HFFc6 (cell line): ENCODE measurements at regions not wholly inside any gene's neighbourhood (a gene's known extent, or its start where the extent isn't known, plus 50 kb on each side); places are given as distances from the start of the nearest gene placed in this dataset.

Source experiments
- DNase-seq: peaks from one replicate; pipeline ENCODE4 v3.0.0-alpha.2; 2018
- H3K27ac Mint-ChIP-seq: 2 replicates; pipeline ENCODE4 v1.8.0; 2020; ENCODE audit warnings: mild to moderate bottlenecking, mixed read lengths
- H3K27me3 Mint-ChIP-seq: 2 replicates; pipeline ENCODE4 v1.8.0; 2021; ENCODE audit warnings: mild to moderate bottlenecking, moderate library complexity, mixed read lengths; ENCODE audit not compliant: insufficient read depth
- H3K36me3 Mint-ChIP-seq: 2 replicates; pipeline ENCODE4 v1.8.0; 2021; ENCODE audit warnings: low read depth, mixed read lengths
- H3K4me1 Mint-ChIP-seq: 2 replicates; pipeline ENCODE4 v1.8.0; 2020; ENCODE audit warnings: low read depth, mixed read lengths
- H3K4me3 Mint-ChIP-seq: 2 replicates; pipeline ENCODE4 v1.8.0; 2020; ENCODE audit warnings: mild to moderate bottlenecking, moderate library complexity, mixed read lengths
- H3K9me3 Mint-ChIP-seq: 2 replicates; pipeline ENCODE4 v1.8.0; 2020; ENCODE audit warnings: mild to moderate bottlenecking, mixed read lengths
- TF ChIP-seq, protein P1 (sequence below): fragments of 200-600 bp; sonication (generic); IDR thresholded peaks from 2 replicates; pipeline ENCODE4 v1.5.0; 2021; ENCODE audit warnings: antibody characterized with exemption, mild to moderate bottlenecking

DNA sequence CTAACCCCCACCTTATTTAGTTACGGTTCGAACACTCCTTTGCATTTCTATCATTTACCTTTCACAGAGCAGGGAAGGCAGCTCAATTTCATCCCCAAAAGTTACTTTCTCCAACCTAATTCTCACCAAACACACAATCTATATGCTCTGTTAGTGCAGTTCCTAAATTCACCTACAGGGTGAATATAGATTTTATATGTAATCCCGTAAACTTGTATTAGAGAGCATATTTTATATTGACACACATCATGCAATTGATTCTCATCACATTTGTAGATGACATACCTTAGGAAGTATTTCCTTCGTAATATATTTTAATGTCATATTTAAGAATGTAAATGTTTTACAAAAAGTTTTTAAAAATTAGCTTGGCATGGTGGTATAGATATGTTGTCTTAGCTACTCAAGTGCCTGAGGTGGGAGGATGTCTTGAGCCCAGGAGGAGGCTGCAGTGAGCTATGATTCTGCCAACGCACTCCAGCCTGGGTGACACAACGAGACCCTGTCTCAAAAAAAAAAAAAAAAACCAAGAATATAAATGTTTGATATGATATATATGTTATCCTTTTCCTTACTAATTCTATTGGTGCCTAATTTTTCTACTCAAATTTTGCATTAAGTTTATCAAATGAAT is 57.3 kb upstream of the TNFRSF19 start:
- Mint-ChIP-seq H3K4me3 (no peak overlapping the region), H3K36me3 (no peaks in the 10 kb centered on the region), H3K9me3 (no peaks in the 10 kb centered on the region), H3K27me3 (no peaks in the 10 kb centered on the region; the same call in none of the 2 replicates), H3K4me1 (peaks cover 34% of the 10 kb centered on the region), H3K27ac (peak overlapping the region; percentile 22; the same call in 1 of the 2 replicates)
- DNase-seq: no peak
- TF ChIP-seq, protein P1, sequence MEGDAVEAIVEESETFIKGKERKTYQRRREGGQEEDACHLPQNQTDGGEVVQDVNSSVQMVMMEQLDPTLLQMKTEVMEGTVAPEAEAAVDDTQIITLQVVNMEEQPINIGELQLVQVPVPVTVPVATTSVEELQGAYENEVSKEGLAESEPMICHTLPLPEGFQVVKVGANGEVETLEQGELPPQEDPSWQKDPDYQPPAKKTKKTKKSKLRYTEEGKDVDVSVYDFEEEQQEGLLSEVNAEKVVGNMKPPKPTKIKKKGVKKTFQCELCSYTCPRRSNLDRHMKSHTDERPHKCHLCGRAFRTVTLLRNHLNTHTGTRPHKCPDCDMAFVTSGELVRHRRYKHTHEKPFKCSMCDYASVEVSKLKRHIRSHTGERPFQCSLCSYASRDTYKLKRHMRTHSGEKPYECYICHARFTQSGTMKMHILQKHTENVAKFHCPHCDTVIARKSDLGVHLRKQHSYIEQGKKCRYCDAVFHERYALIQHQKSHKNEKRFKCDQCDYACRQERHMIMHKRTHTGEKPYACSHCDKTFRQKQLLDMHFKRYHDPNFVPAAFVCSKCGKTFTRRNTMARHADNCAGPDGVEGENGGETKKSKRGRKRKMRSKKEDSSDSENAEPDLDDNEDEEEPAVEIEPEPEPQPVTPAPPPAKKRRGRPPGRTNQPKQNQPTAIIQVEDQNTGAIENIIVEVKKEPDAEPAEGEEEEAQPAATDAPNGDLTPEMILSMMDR: peak; percentile 72

DNA sequence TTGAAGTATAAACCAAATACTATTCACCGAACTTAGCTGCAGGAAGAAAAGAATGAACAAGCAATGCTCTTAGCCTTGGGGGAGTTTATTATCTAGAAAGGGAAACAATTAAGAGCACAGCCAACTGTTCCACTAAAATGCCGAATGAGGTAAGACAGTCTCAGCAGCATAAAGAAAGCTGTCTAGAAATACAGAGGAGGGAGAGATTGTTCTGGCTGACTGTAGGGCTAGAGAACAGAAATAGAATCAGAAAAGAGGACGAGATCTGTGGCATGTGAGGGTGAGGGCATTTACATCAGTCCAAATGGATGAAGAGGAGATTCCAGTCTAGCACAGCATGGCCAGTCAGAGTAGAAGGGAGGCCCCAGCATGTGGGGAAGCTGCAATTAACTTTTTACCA is 56.8 kb upstream of the TNFRSF19 start:
- Mint-ChIP-seq H3K36me3 (no peaks in the 10 kb centered on the region), H3K27me3 (no peaks in the 10 kb centered on the region; the same call in none of the 2 replicates), H3K27ac (no peak overlapping the region), H3K4me1 (peaks cover 34% of the 10 kb centered on the region), H3K9me3 (no peaks in the 10 kb centered on the region), H3K4me3 (no peak overlapping the region)
- DNase-seq: no peak
- TF ChIP-seq, protein P1: no peak

DNA sequence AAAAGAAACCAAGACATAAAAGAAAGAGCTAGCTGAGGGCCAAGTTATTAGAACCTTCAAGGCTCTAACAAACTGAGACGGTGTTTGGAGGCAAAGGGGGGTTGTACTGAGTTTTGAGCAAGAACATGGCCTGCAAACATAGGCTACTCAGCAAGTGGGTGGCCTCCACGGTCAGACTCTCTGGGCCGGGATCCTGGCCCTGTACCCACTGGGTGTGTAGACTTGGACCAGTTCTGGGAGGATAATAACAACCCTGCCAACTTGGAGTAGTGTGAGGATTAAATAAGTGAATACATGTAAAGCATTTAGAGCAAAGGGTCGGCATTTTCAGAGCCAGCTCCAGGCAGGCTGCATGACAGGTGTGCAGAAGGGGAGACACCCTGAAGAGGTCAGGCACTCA is 56.1 kb upstream of the TNFRSF19 start:
- Mint-ChIP-seq H3K4me3 (no peak overlapping the region), H3K9me3 (no peaks in the 10 kb centered on the region), H3K27me3 (no peaks in the 10 kb centered on the region; the same call in none of the 2 replicates), H3K27ac (no peak overlapping the region), H3K36me3 (no peaks in the 10 kb centered on the region), H3K4me1 (peaks cover 34% of the 10 kb centered on the region)
- TF ChIP-seq, protein P1: no peak
- no peak for DNase-seq

DNA sequence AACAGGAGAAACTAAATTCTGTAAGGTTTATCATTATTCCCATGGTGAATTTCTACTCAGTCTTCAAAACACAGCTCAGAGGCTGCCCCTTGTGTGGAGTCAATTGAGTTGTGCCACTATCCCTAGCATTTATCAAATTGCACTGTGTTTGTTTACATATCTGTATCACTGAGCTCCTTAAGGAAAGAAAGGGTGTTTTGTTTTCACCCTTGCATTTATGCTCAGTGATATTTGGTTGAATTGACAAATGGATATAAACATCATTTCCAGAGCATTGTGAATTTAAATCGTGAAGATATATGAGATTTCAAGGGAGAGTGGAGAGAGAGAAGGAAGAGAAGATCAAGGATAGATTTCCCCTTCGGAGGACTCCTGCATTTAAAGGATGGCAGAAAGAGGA is 55.1 kb upstream of the TNFRSF19 start:
- H3K4me1 Mint-ChIP-seq: peaks cover 28% of the 10 kb centered on the region
- no peak overlapping the region for H3K27ac Mint-ChIP-seq
- H3K36me3 Mint-ChIP-seq: no peaks in the 10 kb centered on the region
- H3K27me3 Mint-ChIP-seq: no peaks in the 10 kb centered on the region; the same call in none of the 2 replicates
- no peaks in the 10 kb centered on the region for H3K9me3 Mint-ChIP-seq
- DNase-seq: no peak
- H3K4me3 Mint-ChIP-seq: no peak overlapping the region
- TF ChIP-seq, protein P1: no peak

DNA sequence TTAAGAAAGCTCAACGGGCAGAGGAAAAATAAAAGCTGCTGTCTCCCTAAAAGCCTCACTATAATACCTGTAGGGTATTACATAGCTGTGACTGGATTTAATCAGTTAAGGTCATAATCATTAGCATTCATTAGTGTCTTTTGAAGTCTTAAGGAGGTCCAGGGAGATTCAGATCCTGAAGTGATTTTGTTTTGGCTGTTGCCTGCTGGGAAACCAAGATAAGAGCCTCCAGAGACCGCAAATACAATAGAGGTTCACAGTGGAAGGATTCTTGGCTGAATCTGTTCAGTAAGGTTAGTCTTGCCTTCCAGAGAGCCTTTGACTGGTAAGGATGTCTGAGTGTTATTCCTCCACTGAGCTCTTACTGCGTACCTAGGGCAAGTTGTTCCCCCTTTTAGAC is 54.0 kb upstream of the TNFRSF19 start:
- peaks cover 17% of the 10 kb centered on the region for H3K4me1 Mint-ChIP-seq
- TF ChIP-seq, protein P1: no peak
- H3K36me3 Mint-ChIP-seq: no peaks in the 10 kb centered on the region
- no peak overlapping the region for H3K27ac Mint-ChIP-seq
- no peaks in the 10 kb centered on the region; the same call in none of the 2 replicates for H3K27me3 Mint-ChIP-seq
- no peak for DNase-seq
- no peak overlapping the region for H3K4me3 Mint-ChIP-seq
- no peaks in the 10 kb centered on the region for H3K9me3 Mint-ChIP-seq
